Upper lobe of right lung (tissue), 1 donor: ENCODE measurements at regions not wholly inside any gene's neighbourhood (a gene's known extent, or its start where the extent isn't known, plus 50 kb on each side); places are given as distances from the start of the nearest gene placed in this dataset.

Experiments
- ATAC-seq: fragments of 200-7000 bp; cut with Tn5 transposase; one replicate; pipeline ENCODE4 v1.9.1; 2020; ENCODE audit warnings: mild to moderate bottlenecking, moderate library complexity
- DNase-seq: peaks from one replicate; pipeline ENCODE4 v3.0.0-alpha.2; 2020
- H3K27ac ChIP-seq: fragments of 200-600 bp; one replicate; pipeline ENCODE4 v1.8.0; 2022
- H3K27me3 ChIP-seq: fragments of 200-600 bp; one replicate; pipeline ENCODE4 v1.8.0; 2022; ENCODE audit warnings: mild to moderate bottlenecking
- H3K36me3 ChIP-seq: fragments of 200-600 bp; one replicate; pipeline ENCODE4 v1.8.0; 2022
- H3K4me1 ChIP-seq: fragments of 200-600 bp; one replicate; pipeline ENCODE4 v1.8.0; 2022
- H3K4me3 ChIP-seq: fragments of 200-600 bp; one replicate; pipeline ENCODE4 v1.8.0; 2022; ENCODE audit warnings: mild to moderate bottlenecking
- H3K9me3 ChIP-seq: fragments of 200-600 bp; one replicate; pipeline ENCODE4 v1.8.0; 2022
- intact Hi-C: fragments of 100-400 bp; cut with DNase I; formaldehyde crosslinking; loops from one replicate; pipeline ENCODE4 v1.11.0; 2022
- TF ChIP-seq, protein P1 (sequence below): fragments of 200-600 bp; IDR thresholded peaks from one replicate; pipeline ENCODE4 v1.8.0; 2022; ENCODE audit warnings: antibody characterized with exemption
- donor health status: DM: no; HTN: yes; CAD: no; lungs with severe emphysema.

DNA sequence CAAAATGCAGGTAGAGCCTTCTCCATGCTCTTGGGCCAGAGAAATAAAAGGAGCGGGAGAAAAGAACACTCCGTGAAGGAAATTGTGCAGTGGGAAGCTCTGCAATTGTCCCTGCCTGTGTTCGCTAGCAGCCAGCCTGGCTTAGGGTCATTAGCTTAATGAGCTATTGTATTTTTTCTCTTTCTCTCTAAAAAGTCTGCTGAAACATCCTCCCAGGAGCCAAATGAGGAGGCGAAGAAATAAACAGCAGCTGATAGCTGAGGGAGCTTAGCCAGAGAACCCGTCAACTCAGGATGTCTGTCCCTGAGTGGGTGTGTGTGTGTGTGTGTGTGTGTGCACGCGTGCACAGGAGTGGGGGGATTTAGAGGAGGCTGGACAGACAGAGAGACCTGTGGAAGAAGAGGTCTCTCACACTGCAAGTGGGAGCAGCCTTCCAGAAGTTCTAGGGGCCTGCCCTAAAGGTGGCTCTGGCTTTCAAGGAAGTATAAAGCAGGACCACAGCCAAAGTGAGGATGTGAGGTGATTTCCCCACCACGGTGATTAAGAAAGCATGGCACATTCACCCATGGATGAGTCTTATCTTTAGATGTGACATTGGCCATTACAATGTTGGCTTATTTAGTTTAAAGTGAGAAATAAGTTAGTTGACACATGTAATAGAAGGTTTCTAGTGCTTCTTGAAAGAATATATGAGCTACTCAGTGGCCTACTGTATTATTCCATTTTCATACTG lies 690.4 kb downstream of the RNF144A start:
- Histone ChIP-seq H3K4me3 (no peak overlapping the region), H3K27me3 (no peaks in the 10 kb centered on the region), H3K27ac (no peak overlapping the region), H3K36me3 (no peaks in the 10 kb centered on the region), H3K4me1 (no peaks in the 10 kb centered on the region), H3K9me3 (no peaks in the 10 kb centered on the region)
- no peak for DNase-seq
- intact Hi-C loops = no loop called here
- TF ChIP-seq, protein P1, sequence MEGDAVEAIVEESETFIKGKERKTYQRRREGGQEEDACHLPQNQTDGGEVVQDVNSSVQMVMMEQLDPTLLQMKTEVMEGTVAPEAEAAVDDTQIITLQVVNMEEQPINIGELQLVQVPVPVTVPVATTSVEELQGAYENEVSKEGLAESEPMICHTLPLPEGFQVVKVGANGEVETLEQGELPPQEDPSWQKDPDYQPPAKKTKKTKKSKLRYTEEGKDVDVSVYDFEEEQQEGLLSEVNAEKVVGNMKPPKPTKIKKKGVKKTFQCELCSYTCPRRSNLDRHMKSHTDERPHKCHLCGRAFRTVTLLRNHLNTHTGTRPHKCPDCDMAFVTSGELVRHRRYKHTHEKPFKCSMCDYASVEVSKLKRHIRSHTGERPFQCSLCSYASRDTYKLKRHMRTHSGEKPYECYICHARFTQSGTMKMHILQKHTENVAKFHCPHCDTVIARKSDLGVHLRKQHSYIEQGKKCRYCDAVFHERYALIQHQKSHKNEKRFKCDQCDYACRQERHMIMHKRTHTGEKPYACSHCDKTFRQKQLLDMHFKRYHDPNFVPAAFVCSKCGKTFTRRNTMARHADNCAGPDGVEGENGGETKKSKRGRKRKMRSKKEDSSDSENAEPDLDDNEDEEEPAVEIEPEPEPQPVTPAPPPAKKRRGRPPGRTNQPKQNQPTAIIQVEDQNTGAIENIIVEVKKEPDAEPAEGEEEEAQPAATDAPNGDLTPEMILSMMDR = no peak
- ATAC-seq = no peak

DNA sequence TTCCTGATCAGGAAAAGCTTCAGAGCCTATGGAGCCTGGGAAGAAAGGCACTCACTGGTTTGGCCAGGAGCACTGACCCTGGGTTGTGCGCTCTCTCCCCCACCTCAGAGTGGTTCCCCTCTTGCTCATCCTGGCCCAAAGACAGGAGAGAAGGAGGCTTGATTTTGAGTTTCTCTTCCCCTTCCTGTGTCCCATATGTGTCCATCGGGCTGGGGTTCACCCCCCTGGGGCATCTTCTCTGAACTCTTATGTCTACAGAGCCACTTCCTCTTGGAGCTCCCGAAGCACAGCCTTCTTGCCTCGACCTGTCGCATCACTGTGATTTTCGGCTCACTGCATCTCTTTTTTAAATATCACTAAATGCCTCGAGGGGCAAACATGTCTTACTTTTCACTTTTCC lies 692.3 kb downstream of the RNF144A start:
- DNase-seq (no peak), ATAC-seq (no peak)
- H3K27ac ChIP-seq = no peak overlapping the region
- TF ChIP-seq, protein P1 = no peak
- H3K27me3 ChIP-seq = no peaks in the 10 kb centered on the region
- H3K36me3 ChIP-seq = no peaks in the 10 kb centered on the region
- intact Hi-C loops = no loop called here
- H3K4me3 ChIP-seq = no peak overlapping the region
- no peaks in the 10 kb centered on the region for H3K4me1 ChIP-seq
- H3K9me3 ChIP-seq = no peaks in the 10 kb centered on the region

DNA sequence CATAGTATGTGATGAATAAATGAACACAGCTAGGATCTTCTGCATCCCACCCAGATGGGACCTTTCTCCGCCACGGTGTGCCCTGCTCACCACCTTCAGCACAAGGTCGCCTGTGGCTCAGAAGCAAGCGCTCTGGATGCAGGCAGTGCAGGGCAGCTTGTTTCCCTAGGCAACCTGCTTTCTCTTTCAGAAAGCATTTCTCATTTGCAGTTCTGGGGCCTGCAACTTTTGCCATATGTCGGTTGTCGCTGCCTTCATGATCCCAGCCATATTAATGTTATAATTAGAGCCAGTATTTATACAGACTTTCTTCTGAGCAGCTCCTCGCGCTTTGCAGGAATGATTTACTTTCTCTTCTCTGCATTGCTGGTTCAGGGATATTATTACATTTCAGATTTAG lies 692.8 kb downstream of the RNF144A start:
- TF ChIP-seq, protein P1 = no peak
- DNase-seq = no peak
- no peak for ATAC-seq

DNA sequence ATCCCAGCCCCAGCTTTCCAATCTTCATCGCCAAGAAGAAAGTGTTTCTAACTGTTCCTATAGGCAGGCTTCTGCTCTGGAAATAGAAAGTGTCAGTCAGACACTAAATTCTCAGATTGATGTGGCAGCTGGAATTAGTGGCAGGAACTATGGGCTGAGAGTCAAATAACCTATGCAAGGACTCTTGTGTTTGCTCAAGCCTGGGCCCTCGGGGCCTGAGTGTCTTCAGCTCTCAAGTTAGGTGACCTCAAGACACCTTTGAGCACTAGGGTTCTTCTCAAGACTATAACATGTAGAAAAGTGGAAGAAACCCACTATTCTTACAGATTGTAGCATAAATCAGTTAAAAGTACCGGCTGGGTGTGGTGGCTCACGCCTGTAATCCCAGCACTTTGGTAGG lies 694.5 kb downstream of the RNF144A start:
- no peak for ATAC-seq
- intact Hi-C loops = no loop called here
- H3K27ac ChIP-seq = no peak overlapping the region

More for the DNA sequence above, 692.8 kb downstream of the RNF144A start:
- intact Hi-C loops = no loop called here
- H3K36me3 ChIP-seq = no peaks in the 10 kb centered on the region
- H3K27me3 ChIP-seq = no peaks in the 10 kb centered on the region
- no peak overlapping the region for H3K4me3 ChIP-seq
- no peaks in the 10 kb centered on the region for H3K9me3 ChIP-seq
- H3K27ac ChIP-seq = no peak overlapping the region
- no peaks in the 10 kb centered on the region for H3K4me1 ChIP-seq

GRCh38 chr2:7612969-7613368 lies 695.8 kb downstream of the RNF144A start:
- no peaks in the 10 kb centered on the region for H3K9me3 ChIP-seq
- H3K27me3 ChIP-seq = peaks cover 8% of the 10 kb centered on the region
- TF ChIP-seq, protein P1 = no peak
- no peak for DNase-seq
- intact Hi-C loops = no loop called here
- H3K4me3 ChIP-seq = no peak overlapping the region
- ATAC-seq = no peak
- H3K36me3 ChIP-seq = no peaks in the 10 kb centered on the region
- H3K4me1 ChIP-seq = no peaks in the 10 kb centered on the region
- no peak overlapping the region for H3K27ac ChIP-seq

More for the DNA sequence above, 694.5 kb downstream of the RNF144A start:
- no peak overlapping the region for H3K4me3 ChIP-seq
- no peaks in the 10 kb centered on the region for H3K36me3 ChIP-seq
- peaks cover 3% of the 10 kb centered on the region for H3K27me3 ChIP-seq
- no peaks in the 10 kb centered on the region for H3K9me3 ChIP-seq
- H3K4me1 ChIP-seq = no peaks in the 10 kb centered on the region
- TF ChIP-seq, protein P1 = no peak
- DNase-seq = no peak
